Stimulated activated CD8-positive, alpha-beta memory T cell treated with anti-CD3 and anti-CD28 coated beads, Interleukin-4, amount 100 ng/mL, for 24 hours (primary cell): ENCODE measurements at regions not wholly inside any gene's neighbourhood (a gene's known extent, or its start where the extent isn't known, plus 50 kb on each side); places are given as distances from the start of the nearest gene placed in this dataset.

Experiments
- DNase-seq: peaks from one replicate; pipeline ENCODE4 v3.0.0-alpha.2; 2020; ENCODE audit warnings: low read depth

DNA sequence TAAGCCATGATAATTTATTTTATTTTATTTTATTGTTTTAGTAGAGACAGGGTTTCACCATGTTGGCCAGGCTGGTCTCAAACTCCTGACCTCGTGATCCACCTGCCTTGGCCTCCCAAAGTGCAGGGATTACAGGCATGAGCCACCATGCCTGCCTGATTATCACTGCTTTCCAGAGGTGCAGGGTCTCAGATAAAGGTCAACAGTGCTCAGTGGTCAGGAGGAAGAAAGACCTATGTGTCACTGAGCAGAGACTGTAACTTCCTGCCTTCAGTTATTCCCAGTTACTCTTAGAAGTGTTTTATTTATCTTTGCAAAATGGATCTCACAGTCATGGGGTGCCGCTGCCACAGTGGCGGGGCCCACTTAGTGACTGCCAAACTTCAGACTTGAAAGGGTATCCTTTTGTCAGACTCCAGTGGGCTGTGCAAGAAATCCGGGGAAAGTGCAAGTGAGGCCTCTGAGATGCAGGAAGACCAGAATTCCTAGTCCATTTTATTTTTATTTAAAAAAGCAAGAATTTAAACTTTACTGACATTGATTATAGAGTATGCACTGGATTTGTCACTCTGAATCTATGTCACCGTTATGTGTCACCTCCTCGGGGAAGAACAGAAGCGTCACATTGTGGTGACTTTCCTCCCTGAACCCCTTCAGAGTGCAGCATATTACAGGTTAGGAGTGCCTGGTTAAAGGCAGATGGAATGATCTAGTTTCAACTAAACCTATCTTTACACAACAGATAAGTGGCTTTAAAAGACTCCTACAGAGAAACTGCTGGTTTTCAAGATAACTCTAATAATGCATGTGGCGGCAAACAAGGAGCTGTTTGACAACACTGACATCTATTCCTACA is 59.1 kb upstream of the BICD1 start:
- DNase-seq: no peak

DNA sequence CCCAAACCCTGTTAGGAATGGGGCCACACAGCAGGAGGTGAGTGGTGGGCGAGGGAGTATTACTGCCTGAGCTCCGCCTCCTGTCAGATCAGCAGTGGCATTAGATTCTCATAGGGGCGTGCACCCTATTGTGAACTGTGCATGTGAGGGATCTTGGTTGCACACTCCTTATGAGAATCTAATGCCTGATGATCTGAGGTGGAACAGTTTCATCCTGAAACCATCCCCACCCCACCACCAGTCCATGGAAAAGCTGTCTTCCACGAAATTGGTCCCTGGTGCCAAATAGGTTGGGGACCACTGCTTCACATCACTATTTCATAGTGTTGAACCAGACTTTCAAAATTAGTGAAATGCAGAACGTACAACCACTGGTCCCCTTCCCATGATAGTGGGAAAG is 57.9 kb upstream of the BICD1 start:
- DNase-seq: no peak

DNA sequence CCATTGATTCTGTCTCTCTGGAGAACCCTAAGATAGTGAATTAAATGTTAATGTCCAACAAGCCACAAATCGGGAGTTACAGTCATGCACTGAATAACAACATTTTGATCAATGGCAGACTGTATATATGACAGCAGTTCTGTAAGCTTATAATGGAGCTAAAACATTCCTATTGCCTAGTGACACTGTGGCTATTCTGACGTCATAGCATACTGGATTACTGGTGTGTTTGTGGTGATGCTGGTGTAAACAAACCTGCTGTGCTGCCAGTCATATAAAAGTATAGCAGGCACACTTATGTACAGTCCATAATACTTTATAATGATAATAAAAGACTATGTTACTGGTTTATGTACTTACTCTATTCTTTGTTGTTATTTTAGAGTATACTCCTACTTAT is 56.7 kb upstream of the BICD1 start:
- no peak for DNase-seq

DNA sequence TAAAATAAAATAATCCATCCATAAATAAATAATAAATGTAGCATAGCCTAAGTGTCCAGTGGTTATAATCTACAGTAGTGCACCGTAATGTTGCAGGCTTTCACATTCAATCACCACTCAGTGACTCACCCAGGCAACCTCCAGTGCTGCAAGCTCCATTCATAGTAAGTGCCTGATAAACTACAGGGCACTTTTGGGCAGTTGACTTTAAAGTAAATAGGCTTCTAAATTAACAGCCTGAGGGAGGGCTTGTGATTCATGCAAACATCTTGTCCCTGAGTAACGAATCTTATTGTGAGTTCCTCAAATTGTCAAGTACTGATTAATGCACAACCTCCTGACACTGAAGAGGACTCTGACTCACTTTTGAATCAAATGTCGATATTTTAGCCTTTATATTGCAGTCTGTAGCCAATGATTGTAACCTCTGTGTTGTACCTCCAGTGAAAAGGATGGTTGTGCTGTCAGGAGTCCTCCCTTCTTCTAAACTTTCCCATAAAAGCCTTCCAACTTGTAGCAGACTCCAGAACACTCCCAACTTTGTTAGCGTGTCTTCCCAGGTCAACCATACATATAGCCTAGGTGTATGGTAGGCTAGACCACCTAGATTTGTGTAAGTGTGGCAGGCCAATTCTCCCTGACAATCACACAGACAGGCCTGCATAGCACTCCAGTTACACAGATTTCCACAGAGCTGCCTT is 55.0 kb upstream of the BICD1 start:
- DNase-seq: no peak

DNA sequence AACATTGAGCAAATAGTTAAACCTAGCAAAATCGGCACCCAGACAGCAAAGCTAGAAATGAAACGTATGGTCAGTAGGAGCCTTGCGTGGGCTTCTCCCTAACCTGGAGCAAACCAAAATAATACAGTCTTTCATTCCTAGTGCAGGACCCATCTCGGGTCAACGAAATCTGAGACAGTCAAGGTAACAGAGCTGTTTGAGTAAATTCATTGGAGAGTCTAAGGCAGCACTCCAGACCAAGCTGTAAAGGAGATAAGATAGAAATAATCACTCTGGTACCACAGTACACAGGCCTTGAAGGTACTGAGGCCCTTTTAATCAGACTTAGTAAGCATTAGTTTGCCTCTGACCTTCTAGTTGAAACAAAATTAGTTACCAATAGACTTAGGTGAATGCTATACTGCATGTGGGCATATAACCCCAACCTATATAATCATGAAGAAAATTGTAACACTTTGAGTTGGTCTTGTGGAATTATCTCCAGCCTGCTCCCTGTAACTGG is 54.4 kb upstream of the BICD1 start:
- no peak for DNase-seq

DNA sequence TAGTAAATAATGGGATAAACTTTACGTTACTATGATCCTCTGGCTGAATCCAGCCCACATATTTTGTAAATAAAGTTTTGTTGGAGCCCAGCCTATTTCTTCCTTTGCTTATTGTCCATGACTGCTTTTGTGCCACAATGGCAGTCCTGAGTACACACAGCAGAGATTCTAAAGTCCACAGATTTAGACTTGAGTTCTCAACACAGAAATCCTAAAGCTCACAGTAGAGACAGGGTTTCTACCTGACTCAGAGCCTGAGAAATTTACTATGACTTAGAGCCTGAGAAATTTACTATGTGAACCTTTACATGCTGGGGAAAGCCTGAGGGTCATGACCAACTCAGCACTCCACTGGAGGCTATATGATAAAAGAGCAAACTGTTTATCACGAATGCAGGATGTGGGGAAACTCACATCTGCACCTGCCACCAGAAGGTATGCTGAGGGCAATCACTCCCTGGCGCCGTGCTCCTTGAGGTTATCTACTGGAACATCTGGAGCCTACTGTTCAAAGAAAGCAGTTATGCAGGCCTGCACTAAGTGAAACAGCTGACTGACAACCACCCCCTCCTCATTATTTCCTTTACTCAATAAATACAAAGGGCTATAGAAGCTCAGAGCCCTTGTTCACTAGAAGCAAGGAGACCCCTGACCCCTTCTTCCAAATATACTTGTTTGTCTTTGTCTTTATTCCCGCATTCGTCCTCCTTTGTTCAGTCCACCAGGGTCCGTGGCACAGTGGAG is 52.6 kb upstream of the BICD1 start:
- DNase-seq: no peak
